ENCODE measurements at regions not wholly inside any gene's neighbourhood (a gene's known extent, or its start where the extent isn't known, plus 50 kb on each side); places are given as distances from the start of the nearest gene placed in this dataset.

GRCh38 chr4:19655666-19656065 lies 596.0 kb upstream of the SLIT2 start:
- TF ChIP-seq POLR2A (IDR thresholded peaks at IDR 0.05) = no peak
- TF ChIP-seq, protein P1, sequence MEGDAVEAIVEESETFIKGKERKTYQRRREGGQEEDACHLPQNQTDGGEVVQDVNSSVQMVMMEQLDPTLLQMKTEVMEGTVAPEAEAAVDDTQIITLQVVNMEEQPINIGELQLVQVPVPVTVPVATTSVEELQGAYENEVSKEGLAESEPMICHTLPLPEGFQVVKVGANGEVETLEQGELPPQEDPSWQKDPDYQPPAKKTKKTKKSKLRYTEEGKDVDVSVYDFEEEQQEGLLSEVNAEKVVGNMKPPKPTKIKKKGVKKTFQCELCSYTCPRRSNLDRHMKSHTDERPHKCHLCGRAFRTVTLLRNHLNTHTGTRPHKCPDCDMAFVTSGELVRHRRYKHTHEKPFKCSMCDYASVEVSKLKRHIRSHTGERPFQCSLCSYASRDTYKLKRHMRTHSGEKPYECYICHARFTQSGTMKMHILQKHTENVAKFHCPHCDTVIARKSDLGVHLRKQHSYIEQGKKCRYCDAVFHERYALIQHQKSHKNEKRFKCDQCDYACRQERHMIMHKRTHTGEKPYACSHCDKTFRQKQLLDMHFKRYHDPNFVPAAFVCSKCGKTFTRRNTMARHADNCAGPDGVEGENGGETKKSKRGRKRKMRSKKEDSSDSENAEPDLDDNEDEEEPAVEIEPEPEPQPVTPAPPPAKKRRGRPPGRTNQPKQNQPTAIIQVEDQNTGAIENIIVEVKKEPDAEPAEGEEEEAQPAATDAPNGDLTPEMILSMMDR (IDR thresholded peaks at IDR 0.05) = no peak

Measured in esophagus squamous epithelium (tissue), 4 donors.